HL-60 (cell line): ENCODE measurements at regions not wholly inside any gene's neighbourhood (a gene's known extent, or its start where the extent isn't known, plus 50 kb on each side); places are given as distances from the start of the nearest gene placed in this dataset.

Experiments used
- GABPA ChIP-seq: IDR thresholded peaks from 2 replicates; pipeline ENCODE4 v1.6.1; 2012; ENCODE audit warnings: low read depth
- POLR2AphosphoS5 ChIP-seq: IDR thresholded peaks from 2 replicates; pipeline ENCODE4 v1.6.1; 2012; ENCODE audit warnings: low read depth
- SPI1 ChIP-seq: IDR thresholded peaks from 2 replicates; pipeline ENCODE4 v1.6.1; 2012; ENCODE audit warnings: low read depth, mild to moderate bottlenecking, borderline replicate concordance
- TF ChIP-seq, protein P1 (sequence below): IDR thresholded peaks from one replicate; pipeline ENCODE4 v1.5.1; 2011; ENCODE audit warnings: low read length, control low read depth, inconsistent platforms; ENCODE audit not compliant: insufficient read depth
- TF ChIP-seq, protein P2 (sequence below): IDR thresholded peaks from 2 replicates; pipeline ENCODE4 v1.6.1; 2012; ENCODE audit warnings: low read depth; ENCODE audit not compliant: insufficient replicate concordance

DNA sequence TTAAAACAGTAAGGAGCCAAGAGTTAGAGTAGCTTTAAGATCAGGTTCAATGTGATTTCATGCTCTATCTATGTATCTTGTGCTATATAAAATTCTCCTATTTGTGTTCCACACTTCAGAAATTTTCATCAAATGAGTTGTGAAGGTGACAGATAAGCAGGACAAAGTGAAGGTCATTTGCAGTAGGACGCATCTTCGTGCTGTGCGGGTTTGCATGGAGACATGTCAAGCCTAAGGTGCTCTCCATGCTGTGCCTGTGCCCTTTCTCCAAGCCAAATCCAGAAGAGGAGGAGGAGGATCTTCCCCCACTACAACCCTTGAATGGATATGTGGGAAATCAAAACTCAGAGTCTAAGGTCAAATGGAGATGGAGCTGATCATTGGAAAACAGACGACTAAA lies 147.3 kb upstream of the NEDD9 start:
- TF ChIP-seq, protein P1, sequence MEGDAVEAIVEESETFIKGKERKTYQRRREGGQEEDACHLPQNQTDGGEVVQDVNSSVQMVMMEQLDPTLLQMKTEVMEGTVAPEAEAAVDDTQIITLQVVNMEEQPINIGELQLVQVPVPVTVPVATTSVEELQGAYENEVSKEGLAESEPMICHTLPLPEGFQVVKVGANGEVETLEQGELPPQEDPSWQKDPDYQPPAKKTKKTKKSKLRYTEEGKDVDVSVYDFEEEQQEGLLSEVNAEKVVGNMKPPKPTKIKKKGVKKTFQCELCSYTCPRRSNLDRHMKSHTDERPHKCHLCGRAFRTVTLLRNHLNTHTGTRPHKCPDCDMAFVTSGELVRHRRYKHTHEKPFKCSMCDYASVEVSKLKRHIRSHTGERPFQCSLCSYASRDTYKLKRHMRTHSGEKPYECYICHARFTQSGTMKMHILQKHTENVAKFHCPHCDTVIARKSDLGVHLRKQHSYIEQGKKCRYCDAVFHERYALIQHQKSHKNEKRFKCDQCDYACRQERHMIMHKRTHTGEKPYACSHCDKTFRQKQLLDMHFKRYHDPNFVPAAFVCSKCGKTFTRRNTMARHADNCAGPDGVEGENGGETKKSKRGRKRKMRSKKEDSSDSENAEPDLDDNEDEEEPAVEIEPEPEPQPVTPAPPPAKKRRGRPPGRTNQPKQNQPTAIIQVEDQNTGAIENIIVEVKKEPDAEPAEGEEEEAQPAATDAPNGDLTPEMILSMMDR: no peak
- TF ChIP-seq POLR2AphosphoS5 (no peak), GABPA (no peak), SPI1 (no peak)
- TF ChIP-seq, protein P2, sequence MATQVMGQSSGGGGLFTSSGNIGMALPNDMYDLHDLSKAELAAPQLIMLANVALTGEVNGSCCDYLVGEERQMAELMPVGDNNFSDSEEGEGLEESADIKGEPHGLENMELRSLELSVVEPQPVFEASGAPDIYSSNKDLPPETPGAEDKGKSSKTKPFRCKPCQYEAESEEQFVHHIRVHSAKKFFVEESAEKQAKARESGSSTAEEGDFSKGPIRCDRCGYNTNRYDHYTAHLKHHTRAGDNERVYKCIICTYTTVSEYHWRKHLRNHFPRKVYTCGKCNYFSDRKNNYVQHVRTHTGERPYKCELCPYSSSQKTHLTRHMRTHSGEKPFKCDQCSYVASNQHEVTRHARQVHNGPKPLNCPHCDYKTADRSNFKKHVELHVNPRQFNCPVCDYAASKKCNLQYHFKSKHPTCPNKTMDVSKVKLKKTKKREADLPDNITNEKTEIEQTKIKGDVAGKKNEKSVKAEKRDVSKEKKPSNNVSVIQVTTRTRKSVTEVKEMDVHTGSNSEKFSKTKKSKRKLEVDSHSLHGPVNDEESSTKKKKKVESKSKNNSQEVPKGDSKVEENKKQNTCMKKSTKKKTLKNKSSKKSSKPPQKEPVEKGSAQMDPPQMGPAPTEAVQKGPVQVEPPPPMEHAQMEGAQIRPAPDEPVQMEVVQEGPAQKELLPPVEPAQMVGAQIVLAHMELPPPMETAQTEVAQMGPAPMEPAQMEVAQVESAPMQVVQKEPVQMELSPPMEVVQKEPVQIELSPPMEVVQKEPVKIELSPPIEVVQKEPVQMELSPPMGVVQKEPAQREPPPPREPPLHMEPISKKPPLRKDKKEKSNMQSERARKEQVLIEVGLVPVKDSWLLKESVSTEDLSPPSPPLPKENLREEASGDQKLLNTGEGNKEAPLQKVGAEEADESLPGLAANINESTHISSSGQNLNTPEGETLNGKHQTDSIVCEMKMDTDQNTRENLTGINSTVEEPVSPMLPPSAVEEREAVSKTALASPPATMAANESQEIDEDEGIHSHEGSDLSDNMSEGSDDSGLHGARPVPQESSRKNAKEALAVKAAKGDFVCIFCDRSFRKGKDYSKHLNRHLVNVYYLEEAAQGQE: no peak
